ENCODE measurements at regions not wholly inside any gene's neighbourhood (a gene's known extent, or its start where the extent isn't known, plus 50 kb on each side); places are given as distances from the start of the nearest gene placed in this dataset.

DNA sequence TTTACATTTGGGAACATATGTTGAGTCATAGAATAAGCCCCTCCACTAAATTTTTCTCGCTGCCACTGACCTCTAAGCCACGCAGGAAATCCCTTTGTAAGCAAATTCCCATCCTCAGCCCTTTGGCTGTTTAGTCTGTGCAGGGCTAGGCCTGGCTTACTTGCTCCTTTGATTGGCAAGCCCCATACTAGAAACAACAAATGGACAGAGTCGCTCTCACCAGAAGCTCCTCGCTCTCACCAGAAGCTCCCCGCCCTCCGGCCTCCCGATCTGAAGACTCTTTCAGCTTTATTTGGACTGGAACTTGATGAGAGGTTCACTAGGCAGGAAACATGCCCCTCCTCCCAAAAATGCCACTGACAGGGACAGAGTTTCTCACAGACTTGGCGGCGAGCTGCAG is 149.2 kb upstream of the EXOC2 start:
- FAIRE-seq (no peak), DNase-seq (peak in 1 of 2 donors; percentile 18)
- H3K9me3 ChIP-seq (ENCODE audit: control insufficient read depth in 2 of 2, insufficient read depth in 1 of 2, low read depth in 1 of 2, low read length in 1 of 2), result no peaks in the 10 kb centered on the region
- peak overlapping the region in 1 of 3 donors; percentile 35 for H3K27ac ChIP-seq (ENCODE audit: low read depth in 1 of 3, low read length in 2 of 3)
- peaks cover 0 to 3% (median 0%) of the 10 kb centered on the region in 3 donors for H3K27me3 ChIP-seq (ENCODE audit: control insufficient read depth in 3 of 3, insufficient read depth in 3 of 3, low read length in 3 of 3)
- H3K4me1 ChIP-seq (ENCODE audit: control insufficient read depth in 3 of 3, insufficient read depth in 2 of 3, low read depth in 1 of 3, low read length in 2 of 3), result no peaks in the 10 kb centered on the region
- no peaks in the 10 kb centered on the region for H3K36me3 ChIP-seq (ENCODE audit: control insufficient read depth in 3 of 3, insufficient read depth in 2 of 3, low read depth in 1 of 3, low read length in 3 of 3)
- WGBS, 3 donors, result 47 to 85% (median 73%) methylated on average over 9 of the region's 9 CpGs
- no peak overlapping the region for H3K4me3 ChIP-seq (ENCODE audit: low read depth in 1 of 3, low read length in 3 of 3)

- WGBS, 3 donors, result 74 to 81% (median 75%) methylated on average over 6 of the region's 6 CpGs
- peak overlapping the region in 1 of 3 donors; percentile 13 for H3K27ac ChIP-seq (ENCODE audit: low read depth in 1 of 3, low read length in 2 of 3)
- FAIRE-seq (no peak), DNase-seq (no peak)
- H3K9me3 ChIP-seq (ENCODE audit: control insufficient read depth in 2 of 2, insufficient read depth in 1 of 2, low read depth in 1 of 2, low read length in 1 of 2), result no peaks in the 10 kb centered on the region
- H3K27me3 ChIP-seq (ENCODE audit: control insufficient read depth in 3 of 3, insufficient read depth in 3 of 3, low read length in 3 of 3), result no peaks in the 10 kb centered on the region
- no peak overlapping the region for H3K4me3 ChIP-seq (ENCODE audit: low read depth in 1 of 3, low read length in 3 of 3)
- H3K36me3 ChIP-seq (ENCODE audit: control insufficient read depth in 3 of 3, insufficient read depth in 2 of 3, low read depth in 1 of 3, low read length in 3 of 3), result no peaks in the 10 kb centered on the region
- peaks cover 0 to 2% (median 0%) of the 10 kb centered on the region in 3 donors for H3K4me1 ChIP-seq (ENCODE audit: control insufficient read depth in 3 of 3, insufficient read depth in 2 of 3, low read depth in 1 of 3, low read length in 2 of 3)
Measured at GRCh38 chr6:841569-841968, 148.6 kb upstream of the EXOC2 start.

GRCh38 chr6:839201-839600 is 146.3 kb upstream of the EXOC2 start:
- DNase-seq, result no peak
- Histone ChIP-seq H3K4me1 (ENCODE audit: control insufficient read depth in 3 of 3, insufficient read depth in 2 of 3, low read depth in 1 of 3, low read length in 2 of 3) (peaks cover 0 to 4% (median 0%) of the 10 kb centered on the region in 3 donors), H3K9me3 (ENCODE audit: control insufficient read depth in 2 of 2, insufficient read depth in 1 of 2, low read depth in 1 of 2, low read length in 1 of 2) (no peaks in the 10 kb centered on the region), H3K27me3 (ENCODE audit: control insufficient read depth in 3 of 3, insufficient read depth in 3 of 3, low read length in 3 of 3) (no peaks in the 10 kb centered on the region), H3K27ac (ENCODE audit: low read depth in 1 of 3, low read length in 2 of 3) (no peak overlapping the region), H3K36me3 (ENCODE audit: control insufficient read depth in 3 of 3, insufficient read depth in 2 of 3, low read depth in 1 of 3, low read length in 3 of 3) (no peaks in the 10 kb centered on the region), H3K4me3 (ENCODE audit: low read depth in 1 of 3, low read length in 3 of 3) (no peak overlapping the region)
- FAIRE-seq, result no peak
- 81 to 91% (median 87%) methylated on average over 2 of the region's 2 CpGs for WGBS, 3 donors

- WGBS, 3 donors, result 69 to 86% (median 76%) methylated on average over 4 of the region's 4 CpGs
Measured at GRCh38 chr6:837380-837779, 144.4 kb upstream of the EXOC2 start.

GRCh38 chr6:836276-836853 is 143.4 kb upstream of the EXOC2 start:
- DNase-seq (peak in 1 of 2 donors; percentile 29), FAIRE-seq (no peak)
- WGBS, 3 donors, result 54 to 79% (median 74%) methylated on average over 2 of the region's 2 CpGs
- Histone ChIP-seq H3K9me3 (ENCODE audit: control insufficient read depth in 2 of 2, insufficient read depth in 1 of 2, low read depth in 1 of 2, low read length in 1 of 2) (peaks cover 0 to 3% of the 10 kb centered on the region in 2 donors), H3K36me3 (ENCODE audit: control insufficient read depth in 3 of 3, insufficient read depth in 2 of 3, low read depth in 1 of 3, low read length in 3 of 3) (no peaks in the 10 kb centered on the region), H3K4me3 (ENCODE audit: low read depth in 1 of 3, low read length in 3 of 3) (no peak overlapping the region), H3K27me3 (ENCODE audit: control insufficient read depth in 3 of 3, insufficient read depth in 3 of 3, low read length in 3 of 3) (no peaks in the 10 kb centered on the region), H3K4me1 (ENCODE audit: control insufficient read depth in 3 of 3, insufficient read depth in 2 of 3, low read depth in 1 of 3, low read length in 2 of 3) (peaks cover 0 to 4% (median 0%) of the 10 kb centered on the region in 3 donors), H3K27ac (ENCODE audit: low read depth in 1 of 3, low read length in 2 of 3) (no peak overlapping the region)

More at GRCh38 chr6:837380-837779, 144.4 kb upstream of the EXOC2 start:
- DNase-seq (no peak), FAIRE-seq (no peak)
- H3K9me3 ChIP-seq (ENCODE audit: control insufficient read depth in 2 of 2, insufficient read depth in 1 of 2, low read depth in 1 of 2, low read length in 1 of 2), result no peaks in the 10 kb centered on the region
- no peak overlapping the region for H3K4me3 ChIP-seq (ENCODE audit: low read depth in 1 of 3, low read length in 3 of 3)
- no peaks in the 10 kb centered on the region for H3K27me3 ChIP-seq (ENCODE audit: control insufficient read depth in 3 of 3, insufficient read depth in 3 of 3, low read length in 3 of 3)
- H3K4me1 ChIP-seq (ENCODE audit: control insufficient read depth in 3 of 3, insufficient read depth in 2 of 3, low read depth in 1 of 3, low read length in 2 of 3), result peaks cover 0 to 4% (median 0%) of the 10 kb centered on the region in 3 donors
- no peaks in the 10 kb centered on the region for H3K36me3 ChIP-seq (ENCODE audit: control insufficient read depth in 3 of 3, insufficient read depth in 2 of 3, low read depth in 1 of 3, low read length in 3 of 3)
- H3K27ac ChIP-seq (ENCODE audit: low read depth in 1 of 3, low read length in 2 of 3), result no peak overlapping the region

DNA sequence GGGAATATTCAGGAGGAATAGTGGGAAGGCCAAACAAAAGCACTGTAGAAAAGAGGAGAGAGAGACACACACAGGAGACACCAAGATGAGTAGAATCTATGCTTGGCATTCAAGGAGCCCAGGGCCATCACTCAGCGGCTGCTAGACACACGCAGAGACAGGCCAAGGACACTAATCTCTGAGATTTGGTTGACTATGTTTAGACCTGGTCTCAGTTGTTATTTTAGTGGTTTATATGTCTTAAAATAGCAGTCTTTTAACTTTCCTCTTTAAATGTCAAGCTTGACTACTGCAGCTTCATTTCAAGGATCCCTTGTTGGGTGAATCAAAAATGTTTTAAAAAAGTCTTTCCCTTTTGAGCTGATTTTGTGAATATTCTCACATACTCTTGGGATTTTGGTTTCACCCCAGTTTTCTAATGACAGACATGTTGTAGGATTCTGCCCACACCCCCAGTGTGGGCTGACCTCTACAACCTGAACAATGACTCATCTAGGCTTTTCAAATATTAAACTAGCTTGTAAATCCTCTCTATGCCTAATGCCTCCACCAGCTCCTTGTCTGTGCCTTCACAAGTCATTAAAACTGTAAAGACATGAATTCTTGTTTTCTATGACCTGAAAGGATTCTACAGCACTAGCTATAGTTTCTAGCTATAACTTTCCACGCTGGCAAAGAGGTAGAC is 142.7 kb upstream of the EXOC2 start:
- WGBS, 3 donors, result 83 to 88% (median 86%) methylated on average over 3 of the region's 3 CpGs
- FAIRE-seq, result no peak
- Histone ChIP-seq H3K27ac (ENCODE audit: low read depth in 1 of 3, low read length in 2 of 3) (no peak overlapping the region), H3K36me3 (ENCODE audit: control insufficient read depth in 3 of 3, insufficient read depth in 2 of 3, low read depth in 1 of 3, low read length in 3 of 3) (no peaks in the 10 kb centered on the region), H3K4me1 (ENCODE audit: control insufficient read depth in 3 of 3, insufficient read depth in 2 of 3, low read depth in 1 of 3, low read length in 2 of 3) (peaks cover 0 to 4% (median 0%) of the 10 kb centered on the region in 3 donors), H3K9me3 (ENCODE audit: control insufficient read depth in 2 of 2, insufficient read depth in 1 of 2, low read depth in 1 of 2, low read length in 1 of 2) (peaks cover 0 to 3% of the 10 kb centered on the region in 2 donors), H3K4me3 (ENCODE audit: low read depth in 1 of 3, low read length in 3 of 3) (no peak overlapping the region), H3K27me3 (ENCODE audit: control insufficient read depth in 3 of 3, insufficient read depth in 3 of 3, low read length in 3 of 3) (no peaks in the 10 kb centered on the region)
- peak; percentile 22 to 36 for DNase-seq

- DNase-seq (no peak), FAIRE-seq (no peak)
- H3K27me3 ChIP-seq (ENCODE audit: control insufficient read depth in 3 of 3, insufficient read depth in 3 of 3, low read length in 3 of 3), result no peaks in the 10 kb centered on the region
- H3K4me1 ChIP-seq (ENCODE audit: control insufficient read depth in 3 of 3, insufficient read depth in 2 of 3, low read depth in 1 of 3, low read length in 2 of 3), result peaks cover 0 to 4% (median 0%) of the 10 kb centered on the region in 3 donors
- no peak overlapping the region for H3K27ac ChIP-seq (ENCODE audit: low read depth in 1 of 3, low read length in 2 of 3)
- no peaks in the 10 kb centered on the region for H3K36me3 ChIP-seq (ENCODE audit: control insufficient read depth in 3 of 3, insufficient read depth in 2 of 3, low read depth in 1 of 3, low read length in 3 of 3)
- H3K9me3 ChIP-seq (ENCODE audit: control insufficient read depth in 2 of 2, insufficient read depth in 1 of 2, low read depth in 1 of 2, low read length in 1 of 2), result peaks cover 0 to 3% of the 10 kb centered on the region in 2 donors
- H3K4me3 ChIP-seq (ENCODE audit: low read depth in 1 of 3, low read length in 3 of 3), result no peak overlapping the region
- 70 to 92% (median 83%) methylated on average over 2 of the region's 2 CpGs for WGBS, 3 donors
Measured at GRCh38 chr6:834866-835265, 141.9 kb upstream of the EXOC2 start.

DNA sequence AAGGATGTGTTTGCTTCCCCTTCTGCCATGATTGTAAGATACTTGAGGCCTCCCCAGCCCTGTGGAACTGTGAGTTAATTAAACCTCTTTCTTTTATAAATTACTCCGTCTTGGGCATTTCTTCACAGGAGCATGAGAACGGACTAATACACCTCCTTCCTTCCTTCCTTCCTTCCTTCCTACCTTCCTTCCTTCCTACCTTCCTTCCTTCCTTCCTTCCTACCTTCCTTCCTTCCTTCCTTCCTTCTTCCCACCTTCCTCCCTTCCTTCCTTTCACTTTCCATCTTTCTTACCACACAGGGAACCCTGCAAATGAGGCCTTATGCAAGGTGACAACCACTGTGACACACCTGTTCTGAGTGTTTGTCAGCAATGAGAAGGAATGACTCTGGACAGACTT is 141.3 kb upstream of the EXOC2 start:
- Histone ChIP-seq H3K9me3 (ENCODE audit: control insufficient read depth in 2 of 2, insufficient read depth in 1 of 2, low read depth in 1 of 2, low read length in 1 of 2) (peaks cover 0 to 3% of the 10 kb centered on the region in 2 donors), H3K4me1 (ENCODE audit: control insufficient read depth in 3 of 3, insufficient read depth in 2 of 3, low read depth in 1 of 3, low read length in 2 of 3) (peaks cover 0 to 4% (median 0%) of the 10 kb centered on the region in 3 donors), H3K4me3 (ENCODE audit: low read depth in 1 of 3, low read length in 3 of 3) (no peak overlapping the region), H3K36me3 (ENCODE audit: control insufficient read depth in 3 of 3, insufficient read depth in 2 of 3, low read depth in 1 of 3, low read length in 3 of 3) (no peaks in the 10 kb centered on the region), H3K27me3 (ENCODE audit: control insufficient read depth in 3 of 3, insufficient read depth in 3 of 3, low read length in 3 of 3) (no peaks in the 10 kb centered on the region), H3K27ac (ENCODE audit: low read depth in 1 of 3, low read length in 2 of 3) (no peak overlapping the region)
- peak in 1 of 2 donors; percentile 33 for DNase-seq
- no peak for FAIRE-seq
- 92 to 100% (median 93%) methylated on average over 2 of the region's 2 CpGs for WGBS, 3 donors

Measured in small intestine (tissue), 7 donors.